Stomach (tissue), 8 donors: ENCODE measurements at regions not wholly inside any gene's neighbourhood (a gene's known extent, or its start where the extent isn't known, plus 50 kb on each side); places are given as distances from the start of the nearest gene placed in this dataset.

Experiments
- DNase-seq, 2 donors: peaks; one replicate each; pipeline versions ENCODE4 v3.0.0 to v3.0.0-alpha.2; 2013 to 2019
- H3K27ac ChIP-seq, 5 donors: fragments of 200-600 bp in 4 of 5; sonication (generic) in 4 of 5; one replicate each; pipeline ENCODE4 v1.5.1; 2013 to 2019; ENCODE audit warnings: mild to moderate bottlenecking in 1 of 5, moderate library complexity in 1 of 5
- H3K27me3 ChIP-seq, 3 donors: fragments of 200-600 bp; sonication (generic); one replicate each; pipeline ENCODE4 v1.5.1; 2017 to 2019; ENCODE audit warnings: mixed run types in 1 of 3
- H3K36me3 ChIP-seq, 4 donors: fragments of 200-600 bp; sonication (generic); 1 replicate in 3 of 4; 2 replicates in 1 of 4; pipeline ENCODE4 v1.5.1; 2016 to 2019
- H3K4me1 ChIP-seq, 4 donors: fragments of 200-600 bp; sonication (generic); one replicate each; pipeline ENCODE4 v1.5.1; 2016 to 2019
- H3K4me3 ChIP-seq, 4 donors: fragments of 200-600 bp; sonication (generic) in 3 of 4; one replicate each; pipeline ENCODE4 v1.5.1; 2016 to 2019; ENCODE audit warnings: mild to moderate bottlenecking in 1 of 4
- H3K9me3 ChIP-seq, 4 donors: fragments of 200-600 bp; sonication (generic); one replicate each; pipeline ENCODE4 v1.5.1; 2016 to 2019
- CTCF ChIP-seq, 7 experiments: fragments of 450-650 bp in 4 of 7; fragments of 200-600 bp in 3 of 7; sonication (generic) in 3 of 7; IDR thresholded peaks; one replicate each; pipeline ENCODE4 v1.5.1; 2016 to 2019; ENCODE audit warnings: antibody characterized with exemption in 7 of 7, control low read depth in 2 of 7, mild to moderate bottlenecking in 1 of 7
- EP300 ChIP-seq: sonication (generic); formaldehyde crosslinking; IDR thresholded peaks from one replicate; pipeline ENCODE4 v1.6.1; 2017; ENCODE audit warnings: antibody characterized with exemption
- POLR2A ChIP-seq, 4 donors: fragments of 450-650 bp; IDR thresholded peaks; one replicate each; pipeline ENCODE4 v1.6.1; 2016; ENCODE audit warnings: antibody characterized with exemption in 4 of 4, control low read depth in 2 of 4, mild to moderate bottlenecking in 1 of 4, moderate library complexity in 1 of 4
- POLR2AphosphoS5 ChIP-seq, 3 donors: sonication (generic); formaldehyde crosslinking; IDR thresholded peaks; one replicate each; pipeline ENCODE4 v1.6.1; 2016; ENCODE audit warnings: antibody characterized with exemption in 3 of 3
- WGBS, 5 donors: extraction: QIAGEN DNeasy Blood & Tissue Kit in 3 of 5; methylation state at CpG; one replicate each; pipeline versions ENCODE4 v1.1.5 to v1.1.7; 2013 to 2018; 5-methylcytosine and 5-hydroxymethylcytosine counted together
- intact Hi-C: fragments of 100-400 bp; cut with DNase I; formaldehyde crosslinking; loops from one replicate; pipeline ENCODE4 v1.15.1; 2023; ENCODE audit warnings: low total_unique reads
- donor health status: healthy with polysubstance abuse.
- donor health status: Bipolar disorder and iron deficiency.
- donor health status: healthy.

- no peak overlapping the region for H3K4me3 ChIP-seq
- peaks cover 0 to 43% (median 21%) of the 10 kb centered on the region in 4 donors for H3K9me3 ChIP-seq
- DNase-seq, result no peak
- H3K27ac ChIP-seq, result no peak overlapping the region
- no peaks in the 10 kb centered on the region for H3K4me1 ChIP-seq
- H3K36me3 ChIP-seq, result no peaks in the 10 kb centered on the region
- intact Hi-C loops, result no loop called here
- no peaks in the 10 kb centered on the region for H3K27me3 ChIP-seq
- TF ChIP-seq CTCF (IDR thresholded peaks at IDR 0.05) (no peak), POLR2A (IDR thresholded peaks at IDR 0.05) (no peak), EP300 (no peak), POLR2AphosphoS5 (IDR thresholded peaks at IDR 0.05) (no peak)
- 70 to 92% (median 85%) methylated on average over 3 to 4 of the region's 4 CpGs for WGBS, 5 donors
Measured at GRCh38 chr3:164521139-164521538, 557.2 kb downstream of the SI start.

- Histone ChIP-seq H3K4me1 (no peaks in the 10 kb centered on the region), H3K36me3 (no peaks in the 10 kb centered on the region), H3K4me3 (no peak overlapping the region), H3K27ac (no peak overlapping the region), H3K9me3 (peaks cover 0 to 33% (median 18%) of the 10 kb centered on the region in 4 donors), H3K27me3 (no peaks in the 10 kb centered on the region)
- TF ChIP-seq POLR2AphosphoS5 (IDR thresholded peaks at IDR 0.05) (no peak), EP300 (no peak), POLR2A (IDR thresholded peaks at IDR 0.05) (no peak), CTCF (IDR thresholded peaks at IDR 0.05) (no peak)
- WGBS, 5 donors, result 73 to 83% (median 79%) methylated on average over 4 to 5 of the region's 5 CpGs
- intact Hi-C loops, result no loop called here
- no peak for DNase-seq
Measured at GRCh38 chr3:164515256-164515655, 563.0 kb downstream of the SI start.

- no peak for DNase-seq
- 89 to 97% (median 94%) methylated on average over 6 of the region's 6 CpGs for WGBS, 5 donors
Measured at GRCh38 chr3:164514576-164514975, 563.7 kb downstream of the SI start.

GRCh38 chr3:164507886-164508285 lies 570.4 kb downstream of the SI start:
- H3K36me3 ChIP-seq, result no peaks in the 10 kb centered on the region
- TF ChIP-seq POLR2A (IDR thresholded peaks at IDR 0.05), result no peak
- TF ChIP-seq CTCF (IDR thresholded peaks at IDR 0.05), result no peak
- no peak for TF ChIP-seq POLR2AphosphoS5 (IDR thresholded peaks at IDR 0.05)
- TF ChIP-seq EP300, result no peak
- H3K9me3 ChIP-seq, result no peaks in the 10 kb centered on the region
- no peak for DNase-seq
- no peaks in the 10 kb centered on the region for H3K4me1 ChIP-seq
- no peaks in the 10 kb centered on the region for H3K27me3 ChIP-seq
- no peak overlapping the region for H3K4me3 ChIP-seq
- intact Hi-C loops, result no loop called here
- no peak overlapping the region for H3K27ac ChIP-seq

More at GRCh38 chr3:164514576-164514975, 563.7 kb downstream of the SI start:
- Histone ChIP-seq H3K9me3 (peaks cover 0 to 26% (median 13%) of the 10 kb centered on the region in 4 donors), H3K4me1 (no peaks in the 10 kb centered on the region), H3K27me3 (no peaks in the 10 kb centered on the region), H3K36me3 (no peaks in the 10 kb centered on the region), H3K4me3 (no peak overlapping the region), H3K27ac (no peak overlapping the region)
- intact Hi-C loops, result no loop called here
- TF ChIP-seq POLR2AphosphoS5 (IDR thresholded peaks at IDR 0.05) (no peak), EP300 (no peak), CTCF (IDR thresholded peaks at IDR 0.05) (no peak), POLR2A (IDR thresholded peaks at IDR 0.05) (no peak)
